D341Med (cell line): ENCODE measurements at regions not wholly inside any gene's neighbourhood (a gene's known extent, or its start where the extent isn't known, plus 50 kb on each side); places are given as distances from the start of the nearest gene placed in this dataset.
"Not testable (repeated sequence)": the region's sequence is repeated elsewhere in the genome, so short reads cannot be mapped to it uniquely, and the experiment has no call there.

Experiments used
- DNase-seq: peaks from one replicate; pipeline ENCODE4 v3.0.0; 2012; ENCODE audit warnings: low spot score

- not testable (repeated sequence) for DNase-seq
Measured at GRCh38 chr12:131341608-131342007, 369.3 kb upstream of the SFSWAP start.

GRCh38 chr12:131343436-131343835 is 367.5 kb upstream of the SFSWAP start:
- not testable (repeated sequence) for DNase-seq

- DNase-seq: not testable (repeated sequence)
Measured at GRCh38 chr12:131344715-131345520, 366.0 kb upstream of the SFSWAP start.

- no peak for DNase-seq
Measured at GRCh38 chr12:131345521-131346436, 365.1 kb upstream of the SFSWAP start.

GRCh38 chr12:131346555-131347344 is 364.1 kb upstream of the SFSWAP start:
- no peak for DNase-seq

GRCh38 chr12:131347345-131347714 is 363.6 kb upstream of the SFSWAP start:
- no peak for DNase-seq

- no peak for DNase-seq
Measured at GRCh38 chr12:131347732-131348131, 363.2 kb upstream of the SFSWAP start.

GRCh38 chr12:131348231-131348630 is 362.7 kb upstream of the SFSWAP start:
- DNase-seq: no peak

- no peak for DNase-seq
Measured at GRCh38 chr12:131348646-131349045, 362.2 kb upstream of the SFSWAP start.

GRCh38 chr12:131349397-131350127 is 361.3 kb upstream of the SFSWAP start:
- no peak for DNase-seq

- no peak for DNase-seq
Measured at GRCh38 chr12:131350943-131351318, 360.0 kb upstream of the SFSWAP start.

- no peak for DNase-seq
Measured at GRCh38 chr12:131351319-131352028, 359.4 kb upstream of the SFSWAP start.

GRCh38 chr12:131352296-131352900 is 358.5 kb upstream of the SFSWAP start:
- no peak for DNase-seq

- DNase-seq: no peak
Measured at GRCh38 chr12:131353376-131353775, 357.5 kb upstream of the SFSWAP start.

GRCh38 chr12:131353826-131354225 is 357.1 kb upstream of the SFSWAP start:
- no peak for DNase-seq

GRCh38 chr12:131355361-131356245 is 355.3 kb upstream of the SFSWAP start:
- no peak for DNase-seq

GRCh38 chr12:131356485-131357184 is 354.3 kb upstream of the SFSWAP start:
- DNase-seq: no peak

GRCh38 chr12:131357185-131357747 is 353.6 kb upstream of the SFSWAP start:
- DNase-seq: no peak
